ENCODE measurements at regions not wholly inside any gene's neighbourhood (a gene's known extent, or its start where the extent isn't known, plus 50 kb on each side); places are given as distances from the start of the nearest gene placed in this dataset.

DNA sequence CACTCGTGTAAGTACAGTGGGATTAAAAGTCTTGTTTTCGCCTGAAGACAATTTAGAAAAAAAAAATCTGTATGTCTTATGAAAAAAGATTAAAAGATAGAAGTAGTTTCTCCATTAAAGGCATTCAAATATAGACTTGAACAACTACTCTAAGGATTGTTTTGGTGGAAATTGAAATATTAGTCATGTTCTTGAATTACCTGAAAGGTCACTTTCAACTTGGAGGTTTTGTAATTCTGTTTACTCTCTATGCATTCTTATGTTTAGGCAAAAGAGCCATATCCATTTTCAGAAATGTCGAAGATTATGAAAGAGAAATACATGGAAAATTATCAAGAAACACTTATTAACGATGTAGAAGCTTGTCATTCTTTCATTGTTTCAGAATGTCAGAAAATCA, 373.7 kb downstream of the ARL4A start:
- no peak overlapping the region for H3K4me3 ChIP-seq (ENCODE audit: low read length)
- no peak for DNase-seq
- H3K4me1 ChIP-seq (ENCODE audit: control insufficient read depth, insufficient read depth, low read length): no peaks in the 10 kb centered on the region
- H3K27ac ChIP-seq (ENCODE audit: low read length): no peak overlapping the region
- no peaks in the 10 kb centered on the region for H3K9me3 ChIP-seq (replicated peaks; ENCODE audit: control insufficient read depth, low read depth, low read length)
- H3K36me3 ChIP-seq (ENCODE audit: control insufficient read depth, insufficient read depth, low read length): no peaks in the 10 kb centered on the region
- no peaks in the 10 kb centered on the region for H3K27me3 ChIP-seq (ENCODE audit: control insufficient read depth, insufficient read depth, low read length)
- WGBS (ENCODE audit: insufficient coverage): no CpG with 5 or more reads among the region's 4 CpGs

DNA sequence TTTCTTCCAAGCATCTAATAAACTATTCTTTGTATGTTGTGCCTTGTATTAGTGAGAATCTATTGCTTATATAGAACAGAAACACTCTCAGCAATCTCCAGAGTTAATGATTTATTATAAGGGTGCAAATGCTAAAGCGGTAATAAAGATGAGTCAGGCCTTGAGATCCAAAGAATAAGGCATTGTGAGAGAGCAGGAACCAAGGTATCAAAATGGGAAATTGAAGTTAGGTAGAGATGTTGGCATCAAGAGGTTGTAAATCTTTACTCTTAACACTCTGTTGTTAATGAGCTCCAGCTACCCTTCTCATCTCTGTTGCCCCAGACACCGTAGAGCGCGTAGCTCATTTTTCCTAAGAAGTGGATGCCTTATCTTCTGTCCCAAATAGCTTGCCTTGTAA, 375.2 kb downstream of the ARL4A start:
- WGBS (ENCODE audit: insufficient coverage): no CpG with 5 or more reads among the region's 4 CpGs
- Histone ChIP-seq H3K36me3 (ENCODE audit: control insufficient read depth, insufficient read depth, low read length) (no peaks in the 10 kb centered on the region), H3K9me3 (replicated peaks; ENCODE audit: control insufficient read depth, low read depth, low read length) (no peaks in the 10 kb centered on the region), H3K27ac (ENCODE audit: low read length) (no peak overlapping the region), H3K27me3 (ENCODE audit: control insufficient read depth, insufficient read depth, low read length) (no peaks in the 10 kb centered on the region), H3K4me3 (ENCODE audit: low read length) (no peak overlapping the region), H3K4me1 (ENCODE audit: control insufficient read depth, insufficient read depth, low read length) (no peaks in the 10 kb centered on the region)
- no peak for DNase-seq

- Histone ChIP-seq H3K27me3 (ENCODE audit: control insufficient read depth, insufficient read depth, low read length) (no peaks in the 10 kb centered on the region), H3K27ac (ENCODE audit: low read length) (no peak overlapping the region), H3K4me1 (ENCODE audit: control insufficient read depth, insufficient read depth, low read length) (no peaks in the 10 kb centered on the region), H3K36me3 (ENCODE audit: control insufficient read depth, insufficient read depth, low read length) (no peaks in the 10 kb centered on the region), H3K4me3 (ENCODE audit: low read length) (no peak overlapping the region), H3K9me3 (replicated peaks; ENCODE audit: control insufficient read depth, low read depth, low read length) (no peaks in the 10 kb centered on the region)
- no CpG with 5 or more reads among the region's 5 CpGs for WGBS (ENCODE audit: insufficient coverage)
- no peak for DNase-seq
These were observed 379.6 kb downstream of the ARL4A start for GRCh38 chr7:13067036-13067435.

- Histone ChIP-seq H3K36me3 (ENCODE audit: control insufficient read depth, insufficient read depth, low read length) (no peaks in the 10 kb centered on the region), H3K27ac (ENCODE audit: low read length) (no peak overlapping the region), H3K27me3 (ENCODE audit: control insufficient read depth, insufficient read depth, low read length) (no peaks in the 10 kb centered on the region), H3K9me3 (replicated peaks; ENCODE audit: control insufficient read depth, low read depth, low read length) (no peaks in the 10 kb centered on the region), H3K4me1 (ENCODE audit: control insufficient read depth, insufficient read depth, low read length) (no peaks in the 10 kb centered on the region), H3K4me3 (ENCODE audit: low read length) (no peak overlapping the region)
- DNase-seq: no peak
- no CpG with 5 or more reads among the region's 2 CpGs for WGBS (ENCODE audit: insufficient coverage)
These were observed 380.6 kb downstream of the ARL4A start for GRCh38 chr7:13068032-13068431.

GRCh38 chr7:13069841-13070240, 382.4 kb downstream of the ARL4A start:
- Histone ChIP-seq H3K4me1 (ENCODE audit: control insufficient read depth, insufficient read depth, low read length) (no peaks in the 10 kb centered on the region), H3K36me3 (ENCODE audit: control insufficient read depth, insufficient read depth, low read length) (no peaks in the 10 kb centered on the region), H3K9me3 (replicated peaks; ENCODE audit: control insufficient read depth, low read depth, low read length) (no peaks in the 10 kb centered on the region), H3K27ac (ENCODE audit: low read length) (no peak overlapping the region), H3K27me3 (ENCODE audit: control insufficient read depth, insufficient read depth, low read length) (no peaks in the 10 kb centered on the region), H3K4me3 (ENCODE audit: low read length) (no peak overlapping the region)
- WGBS (ENCODE audit: insufficient coverage): no CpG with 5 or more reads among the region's 1 CpG
- DNase-seq: no peak

DNA sequence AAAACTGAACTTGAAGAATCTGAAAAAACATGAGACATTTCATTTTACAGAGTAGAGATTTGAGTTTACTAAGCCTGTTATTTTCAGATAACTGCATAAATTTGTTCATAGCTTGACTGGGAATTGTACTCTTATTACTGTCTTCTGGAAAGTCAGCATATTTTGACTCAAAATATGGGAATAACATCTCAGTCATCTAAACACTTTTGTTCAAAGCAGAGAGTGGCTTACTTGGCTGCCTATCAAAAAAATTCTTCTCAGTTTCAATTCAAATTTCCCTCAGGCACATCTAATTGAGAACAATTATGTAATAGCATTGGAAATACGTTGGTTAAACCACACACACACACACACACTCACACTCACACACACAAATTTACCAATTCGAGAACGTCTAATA, 384.6 kb downstream of the ARL4A start:
- H3K27ac ChIP-seq (ENCODE audit: low read length): no peak overlapping the region
- no peaks in the 10 kb centered on the region for H3K36me3 ChIP-seq (ENCODE audit: control insufficient read depth, insufficient read depth, low read length)
- no peaks in the 10 kb centered on the region for H3K9me3 ChIP-seq (replicated peaks; ENCODE audit: control insufficient read depth, low read depth, low read length)
- no peaks in the 10 kb centered on the region for H3K4me1 ChIP-seq (ENCODE audit: control insufficient read depth, insufficient read depth, low read length)
- no peak overlapping the region for H3K4me3 ChIP-seq (ENCODE audit: low read length)
- WGBS (ENCODE audit: insufficient coverage): no CpG with 5 or more reads among the region's 3 CpGs
- H3K27me3 ChIP-seq (ENCODE audit: control insufficient read depth, insufficient read depth, low read length): no peaks in the 10 kb centered on the region
- DNase-seq: peak; percentile 23

GRCh38 chr7:13077466-13077865, 390.0 kb downstream of the ARL4A start:
- WGBS (ENCODE audit: insufficient coverage): no CpG with 5 or more reads among the region's 3 CpGs
- Histone ChIP-seq H3K27me3 (ENCODE audit: control insufficient read depth, insufficient read depth, low read length) (no peaks in the 10 kb centered on the region), H3K36me3 (ENCODE audit: control insufficient read depth, insufficient read depth, low read length) (no peaks in the 10 kb centered on the region), H3K4me3 (ENCODE audit: low read length) (no peak overlapping the region), H3K27ac (ENCODE audit: low read length) (no peak overlapping the region), H3K9me3 (replicated peaks; ENCODE audit: control insufficient read depth, low read depth, low read length) (no peaks in the 10 kb centered on the region), H3K4me1 (ENCODE audit: control insufficient read depth, insufficient read depth, low read length) (no peaks in the 10 kb centered on the region)
- DNase-seq: no peak

- no peaks in the 10 kb centered on the region for H3K36me3 ChIP-seq (ENCODE audit: control insufficient read depth, insufficient read depth, low read length)
- H3K27ac ChIP-seq (ENCODE audit: low read length): no peak overlapping the region
- no peaks in the 10 kb centered on the region for H3K27me3 ChIP-seq (ENCODE audit: control insufficient read depth, insufficient read depth, low read length)
- no peaks in the 10 kb centered on the region for H3K4me1 ChIP-seq (ENCODE audit: control insufficient read depth, insufficient read depth, low read length)
- no peak for DNase-seq
- 33% methylated on average over 2 of the region's 3 CpGs for WGBS (ENCODE audit: insufficient coverage)
- no peaks in the 10 kb centered on the region for H3K9me3 ChIP-seq (replicated peaks; ENCODE audit: control insufficient read depth, low read depth, low read length)
- H3K4me3 ChIP-seq (ENCODE audit: low read length): no peak overlapping the region
These were observed 390.7 kb downstream of the ARL4A start for GRCh38 chr7:13078105-13078504.

DNA sequence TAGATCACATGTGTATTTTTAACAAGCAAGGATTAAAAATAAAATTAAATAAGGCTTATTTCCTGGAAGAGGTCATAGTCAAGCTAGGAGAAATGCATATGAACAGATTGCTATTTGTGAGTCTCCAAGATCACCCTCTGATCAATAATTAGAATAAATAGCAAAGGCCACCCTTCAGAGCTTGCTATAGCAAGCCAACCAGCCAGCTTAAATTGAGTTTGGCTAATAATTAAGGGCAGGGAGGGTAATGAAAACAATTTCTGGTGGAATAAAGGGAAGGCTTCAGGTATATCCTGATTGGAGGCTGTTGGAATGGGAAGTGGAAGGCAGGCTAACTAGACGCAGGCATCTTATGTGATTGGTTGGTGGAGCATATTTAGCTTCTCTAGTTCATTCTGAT, 403.5 kb downstream of the ARL4A start:
- WGBS (ENCODE audit: insufficient coverage): 100% methylated on average over 1 of the region's 1 CpG

GRCh38 chr7:13091974-13092707, 404.7 kb downstream of the ARL4A start:
- WGBS (ENCODE audit: insufficient coverage): 69% methylated on average over 1 of the region's 4 CpGs
- no peak overlapping the region for H3K4me3 ChIP-seq (ENCODE audit: low read length)
- DNase-seq: no peak
- H3K4me1 ChIP-seq (ENCODE audit: control insufficient read depth, insufficient read depth, low read length): no peaks in the 10 kb centered on the region
- H3K36me3 ChIP-seq (ENCODE audit: control insufficient read depth, insufficient read depth, low read length): no peaks in the 10 kb centered on the region
- no peaks in the 10 kb centered on the region for H3K9me3 ChIP-seq (replicated peaks; ENCODE audit: control insufficient read depth, low read depth, low read length)
- no peak overlapping the region for H3K27ac ChIP-seq (ENCODE audit: low read length)
- H3K27me3 ChIP-seq (ENCODE audit: control insufficient read depth, insufficient read depth, low read length): no peaks in the 10 kb centered on the region

More for the DNA sequence above, 403.5 kb downstream of the ARL4A start:
- no peak for DNase-seq
- H3K27ac ChIP-seq (ENCODE audit: low read length): no peak overlapping the region
- H3K4me1 ChIP-seq (ENCODE audit: control insufficient read depth, insufficient read depth, low read length): no peaks in the 10 kb centered on the region
- no peaks in the 10 kb centered on the region for H3K27me3 ChIP-seq (ENCODE audit: control insufficient read depth, insufficient read depth, low read length)
- no peaks in the 10 kb centered on the region for H3K9me3 ChIP-seq (replicated peaks; ENCODE audit: control insufficient read depth, low read depth, low read length)
- H3K4me3 ChIP-seq (ENCODE audit: low read length): no peak overlapping the region
- no peaks in the 10 kb centered on the region for H3K36me3 ChIP-seq (ENCODE audit: control insufficient read depth, insufficient read depth, low read length)

- Histone ChIP-seq H3K4me1 (ENCODE audit: control insufficient read depth, insufficient read depth, low read length) (no peaks in the 10 kb centered on the region), H3K9me3 (replicated peaks; ENCODE audit: control insufficient read depth, low read depth, low read length) (no peaks in the 10 kb centered on the region), H3K27ac (ENCODE audit: low read length) (no peak overlapping the region), H3K36me3 (ENCODE audit: control insufficient read depth, insufficient read depth, low read length) (no peaks in the 10 kb centered on the region), H3K27me3 (ENCODE audit: control insufficient read depth, insufficient read depth, low read length) (no peaks in the 10 kb centered on the region), H3K4me3 (ENCODE audit: low read length) (no peak overlapping the region)
- no peak for DNase-seq
- WGBS (ENCODE audit: insufficient coverage): 67% methylated on average over 1 of the region's 2 CpGs
These were observed 405.2 kb downstream of the ARL4A start for GRCh38 chr7:13092708-13093005.
